Suprapubic skin (tissue), 3 donors: ENCODE measurements at regions not wholly inside any gene's neighbourhood (a gene's known extent, or its start where the extent isn't known, plus 50 kb on each side); places are given as distances from the start of the nearest gene placed in this dataset.

ENCODE experiments used
- POLR2A ChIP-seq, 2 donors: fragments of 450-650 bp; IDR thresholded peaks; one replicate each; pipeline ENCODE4 v1.6.1; 2017; ENCODE audit warnings: antibody characterized with exemption in 2 of 2, mild to moderate bottlenecking in 2 of 2, moderate library complexity in 2 of 2
- TF ChIP-seq, protein P1 (sequence below), 2 donors: fragments of 200-600 bp in 1 of 2; fragments of 450-650 bp in 1 of 2; sonication (generic) in 1 of 2; IDR thresholded peaks; one replicate each; pipeline ENCODE4 v1.5.1; 2016 to 2019; ENCODE audit warnings: antibody characterized with exemption in 2 of 2, mild to moderate bottlenecking in 1 of 2, moderate library complexity in 1 of 2

DNA sequence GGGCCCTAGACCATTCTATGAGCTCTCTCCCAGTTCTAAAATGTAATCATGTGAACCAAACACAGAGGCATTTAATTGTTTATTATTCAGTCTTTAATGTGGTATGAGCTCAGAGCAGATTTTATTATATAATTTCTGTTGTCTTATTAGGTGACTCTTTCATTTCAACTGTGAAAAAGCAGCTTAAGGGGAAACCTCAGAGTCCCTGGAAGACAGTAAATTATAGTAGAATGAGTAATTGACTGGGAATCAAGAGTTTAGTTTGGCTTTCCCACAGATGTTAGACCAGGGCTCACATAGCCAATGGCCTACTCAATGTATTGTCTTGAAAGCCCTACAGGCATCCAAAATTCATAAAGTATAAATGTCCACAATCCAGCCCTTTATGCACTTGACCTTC, 390.4 kb upstream of the SLC35B3 start:
- no peak for TF ChIP-seq POLR2A (IDR thresholded peaks at IDR 0.05)
- TF ChIP-seq, protein P1, sequence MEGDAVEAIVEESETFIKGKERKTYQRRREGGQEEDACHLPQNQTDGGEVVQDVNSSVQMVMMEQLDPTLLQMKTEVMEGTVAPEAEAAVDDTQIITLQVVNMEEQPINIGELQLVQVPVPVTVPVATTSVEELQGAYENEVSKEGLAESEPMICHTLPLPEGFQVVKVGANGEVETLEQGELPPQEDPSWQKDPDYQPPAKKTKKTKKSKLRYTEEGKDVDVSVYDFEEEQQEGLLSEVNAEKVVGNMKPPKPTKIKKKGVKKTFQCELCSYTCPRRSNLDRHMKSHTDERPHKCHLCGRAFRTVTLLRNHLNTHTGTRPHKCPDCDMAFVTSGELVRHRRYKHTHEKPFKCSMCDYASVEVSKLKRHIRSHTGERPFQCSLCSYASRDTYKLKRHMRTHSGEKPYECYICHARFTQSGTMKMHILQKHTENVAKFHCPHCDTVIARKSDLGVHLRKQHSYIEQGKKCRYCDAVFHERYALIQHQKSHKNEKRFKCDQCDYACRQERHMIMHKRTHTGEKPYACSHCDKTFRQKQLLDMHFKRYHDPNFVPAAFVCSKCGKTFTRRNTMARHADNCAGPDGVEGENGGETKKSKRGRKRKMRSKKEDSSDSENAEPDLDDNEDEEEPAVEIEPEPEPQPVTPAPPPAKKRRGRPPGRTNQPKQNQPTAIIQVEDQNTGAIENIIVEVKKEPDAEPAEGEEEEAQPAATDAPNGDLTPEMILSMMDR (IDR thresholded peaks at IDR 0.05): no peak
